C1 segment of cervical spinal cord (tissue), 14 donors: ENCODE measurements at regions not wholly inside any gene's neighbourhood (a gene's known extent, or its start where the extent isn't known, plus 50 kb on each side); places are given as distances from the start of the nearest gene placed in this dataset.
"Not testable (repeated sequence)": the region's sequence is repeated elsewhere in the genome, so short reads cannot be mapped to it uniquely, and the experiment has no call there.

ENCODE experiments used
- DNase-seq, 14 donors: peaks; one replicate each; lab custom pipeline; 2025; lab: John Stamatoyannopoulos, UW

- DNase-seq: no peak
Measured at GRCh38 chr12:43252585-43252984, 299.4 kb downstream of the ADAMTS20 start.

DNA sequence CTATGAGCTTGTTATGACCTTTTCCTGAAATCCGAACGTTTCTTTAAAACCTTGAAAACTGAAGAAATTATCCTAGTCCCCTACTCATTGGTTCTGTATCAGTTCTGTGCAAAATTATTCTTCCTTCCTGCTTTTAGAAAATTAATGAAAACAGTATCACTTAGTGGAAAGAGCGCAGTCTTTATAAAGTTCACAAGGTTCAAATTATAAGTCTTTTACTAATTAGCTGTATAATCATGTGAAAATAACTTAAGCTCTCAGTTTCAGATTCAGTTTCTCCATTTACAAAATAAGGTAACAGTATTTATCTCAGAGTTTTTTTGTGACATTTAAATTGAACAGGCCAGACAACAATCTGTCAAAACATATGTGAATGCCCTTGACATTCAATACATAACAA is 306.1 kb downstream of the ADAMTS20 start:
- DNase-seq: no peak

- no peak for DNase-seq
Measured at GRCh38 chr12:43241986-43242385, 310.0 kb downstream of the ADAMTS20 start.

DNA sequence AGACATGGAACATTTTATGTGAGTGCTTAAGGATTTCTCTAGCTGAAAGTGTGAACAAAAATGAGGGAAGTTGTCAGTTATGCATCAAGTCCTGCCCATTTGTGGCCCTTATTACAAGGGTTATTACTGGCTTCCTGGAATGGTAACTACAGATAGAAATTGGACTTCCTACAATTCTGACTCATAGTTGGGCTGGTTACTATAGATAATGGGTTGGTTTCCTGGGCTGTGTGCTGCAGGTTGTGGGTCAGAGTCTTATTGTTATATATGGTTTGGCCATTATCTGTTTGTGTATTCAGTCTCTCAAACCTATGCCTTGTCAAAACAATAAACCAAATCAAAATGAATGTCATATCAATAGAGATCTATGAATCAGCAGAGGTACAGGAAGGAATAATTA is 313.7 kb downstream of the ADAMTS20 start:
- no peak for DNase-seq

DNA sequence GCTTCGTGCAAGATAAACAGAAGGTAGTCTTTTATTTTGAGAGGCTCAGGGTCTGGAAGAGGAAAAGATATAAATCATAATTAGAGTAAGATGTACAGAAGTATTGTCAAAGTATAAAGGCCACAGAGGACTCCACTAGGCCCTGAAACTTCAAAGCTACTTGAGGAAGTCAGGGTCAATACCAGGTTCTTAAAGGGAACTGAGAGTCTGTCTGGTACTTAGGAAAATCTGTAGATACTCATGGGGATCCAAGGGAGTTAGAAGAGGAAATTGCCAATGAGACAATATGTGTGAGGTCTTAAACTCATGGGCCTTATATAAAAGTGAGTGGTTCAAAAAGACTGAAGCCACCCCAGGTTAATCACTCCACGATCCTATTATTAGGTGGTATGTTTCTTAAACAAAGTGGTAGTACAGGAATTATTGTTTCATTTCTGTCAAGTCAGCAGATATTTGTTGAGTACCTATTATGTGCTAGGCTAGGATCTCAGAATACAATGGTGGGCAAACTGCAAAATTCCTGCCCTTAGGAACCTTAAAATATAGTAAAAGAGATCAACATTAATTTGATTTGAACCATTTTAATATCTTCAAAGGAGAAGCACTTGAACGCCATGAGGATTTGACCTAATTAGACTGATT is 314.6 kb downstream of the ADAMTS20 start:
- DNase-seq: no peak

DNA sequence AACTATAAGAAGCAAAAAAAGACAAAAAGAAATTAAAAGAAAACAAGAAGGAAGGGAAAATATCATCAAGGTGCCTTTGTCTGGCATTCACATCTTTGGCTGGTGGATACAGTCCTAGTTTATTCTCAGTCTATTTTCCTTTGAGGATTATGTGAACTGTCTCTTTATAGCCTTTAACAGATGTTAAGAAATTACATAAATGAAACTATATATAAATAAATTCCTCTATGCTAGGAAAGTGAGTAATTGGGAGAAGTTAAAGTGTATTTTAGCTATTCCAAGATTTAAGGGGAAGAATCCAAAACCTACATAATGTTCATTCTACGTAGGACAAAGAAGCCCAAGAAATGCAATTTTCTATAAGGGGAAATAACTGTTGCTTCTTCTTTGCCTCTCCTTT is 316.3 kb downstream of the ADAMTS20 start:
- DNase-seq: no peak

- DNase-seq: no peak
Measured at GRCh38 chr12:43233861-43234260, 318.1 kb downstream of the ADAMTS20 start.

- no peak for DNase-seq
Measured at GRCh38 chr12:43226151-43226550, 325.9 kb downstream of the ADAMTS20 start.

DNA sequence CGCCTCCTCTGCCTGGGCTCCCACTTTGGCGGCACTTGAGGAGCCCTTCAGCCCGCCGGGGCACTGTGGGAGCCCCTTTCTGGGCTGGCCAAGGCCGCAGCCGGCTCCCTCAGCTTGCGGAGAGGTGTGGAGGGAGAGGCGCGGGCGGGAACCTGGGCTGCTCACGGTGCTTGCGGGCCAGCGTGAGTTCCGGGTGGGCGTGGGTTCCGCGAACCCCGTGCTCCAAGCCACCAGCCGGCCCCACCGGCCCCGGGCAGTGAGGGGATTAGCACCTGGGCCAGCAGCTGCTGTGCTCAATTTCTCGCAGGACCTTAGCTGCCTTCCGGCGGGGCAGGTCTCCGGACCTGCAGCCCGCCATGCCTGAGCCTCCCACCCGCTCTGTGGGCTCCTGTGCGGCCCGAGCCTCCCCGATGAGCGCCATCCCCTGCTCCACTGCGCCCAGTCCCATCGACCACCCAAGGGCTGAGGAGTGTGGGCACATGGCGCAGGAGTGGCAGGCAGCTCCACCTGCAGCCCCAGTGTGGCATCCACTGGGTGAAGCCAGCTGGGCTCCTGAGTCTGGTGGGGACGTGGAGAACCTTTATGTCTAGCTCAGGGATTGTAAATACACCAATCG is 327.7 kb downstream of the ADAMTS20 start:
- not testable (repeated sequence) for DNase-seq

GRCh38 chr12:43222796-43223195 is 329.2 kb downstream of the ADAMTS20 start:
- DNase-seq: no peak

- no peak for DNase-seq
Measured at GRCh38 chr12:43221216-43221615, 330.8 kb downstream of the ADAMTS20 start.

DNA sequence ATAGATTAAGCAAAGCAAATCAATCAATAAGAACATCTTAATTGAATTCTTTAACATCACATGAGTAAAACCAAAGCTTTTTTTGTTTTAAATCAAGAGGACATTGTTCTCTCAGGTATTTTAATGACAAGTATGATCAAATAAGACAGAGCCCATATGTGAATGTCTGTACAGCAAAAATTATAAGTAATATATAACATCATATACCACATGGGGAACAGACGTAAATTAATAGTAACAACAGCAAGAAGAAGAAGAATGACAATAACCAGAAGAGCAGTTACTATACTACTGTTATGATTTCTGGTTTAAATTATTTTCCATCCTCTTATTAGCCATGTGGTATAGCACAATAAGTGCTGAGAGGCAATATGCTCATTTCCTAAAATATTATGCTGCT is 335.5 kb downstream of the ADAMTS20 start:
- no peak for DNase-seq

- no peak for DNase-seq
Measured at GRCh38 chr12:43214166-43214565, 337.8 kb downstream of the ADAMTS20 start.

DNA sequence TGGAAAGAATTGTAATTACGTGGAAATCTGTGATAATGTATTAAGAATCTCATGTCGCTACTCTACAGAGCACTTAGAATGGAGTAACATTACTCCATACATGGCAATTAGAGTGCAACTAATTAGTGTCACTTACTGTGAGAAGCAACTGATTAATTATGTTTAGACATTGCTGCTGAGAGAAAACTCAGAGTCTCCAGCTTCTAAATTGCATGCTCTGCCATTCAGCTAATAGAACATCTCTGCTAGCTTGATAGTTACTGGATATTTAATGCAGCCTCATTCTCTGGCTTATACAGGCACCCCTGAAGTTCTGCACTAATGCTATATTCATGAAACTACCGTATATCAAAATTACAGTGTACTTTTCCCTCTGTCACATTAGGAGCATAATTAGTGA is 338.4 kb downstream of the ADAMTS20 start:
- DNase-seq: no peak

GRCh38 chr12:43210485-43211192 is 341.4 kb downstream of the ADAMTS20 start:
- DNase-seq: no peak

DNA sequence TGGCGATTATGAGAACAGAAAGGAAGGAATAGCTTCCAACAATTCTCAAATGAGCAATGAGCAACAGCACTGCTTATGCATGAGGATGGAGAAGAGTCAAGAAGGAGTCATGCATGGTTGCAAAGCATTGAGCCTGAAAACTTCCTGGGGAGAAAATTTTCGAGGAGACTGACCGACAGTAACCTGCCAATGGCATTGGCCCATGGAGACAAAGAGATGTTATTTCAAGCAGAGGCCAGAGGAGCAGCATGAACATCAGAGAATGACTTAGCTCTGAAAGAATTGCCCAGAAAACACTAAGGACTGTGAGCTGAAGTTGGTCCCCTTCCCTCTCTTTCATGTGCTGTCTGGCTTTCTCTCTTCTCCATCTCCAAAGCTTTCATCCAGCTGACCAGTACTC is 343.4 kb downstream of the ADAMTS20 start:
- no peak for DNase-seq

DNA sequence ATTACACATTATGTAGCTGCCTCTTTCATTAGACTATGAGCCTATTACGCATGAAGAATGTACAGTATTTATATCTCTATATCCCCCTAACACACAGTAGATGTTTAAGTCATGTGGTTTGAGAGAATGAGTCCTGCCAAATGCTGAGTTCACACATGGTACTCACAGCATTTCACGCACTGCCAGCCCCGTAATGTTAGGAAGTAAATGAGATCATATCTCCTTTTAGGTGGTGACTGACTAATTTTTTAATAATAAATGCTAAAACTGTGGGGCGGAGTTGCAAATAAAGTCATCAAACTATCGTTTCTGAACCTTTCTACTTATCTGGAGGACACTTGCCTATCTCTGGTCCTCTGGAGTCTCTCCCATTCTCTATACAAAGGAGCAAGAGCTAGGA is 343.8 kb downstream of the ADAMTS20 start:
- no peak for DNase-seq

GRCh38 chr12:43206396-43206795 is 345.6 kb downstream of the ADAMTS20 start:
- DNase-seq: no peak

DNA sequence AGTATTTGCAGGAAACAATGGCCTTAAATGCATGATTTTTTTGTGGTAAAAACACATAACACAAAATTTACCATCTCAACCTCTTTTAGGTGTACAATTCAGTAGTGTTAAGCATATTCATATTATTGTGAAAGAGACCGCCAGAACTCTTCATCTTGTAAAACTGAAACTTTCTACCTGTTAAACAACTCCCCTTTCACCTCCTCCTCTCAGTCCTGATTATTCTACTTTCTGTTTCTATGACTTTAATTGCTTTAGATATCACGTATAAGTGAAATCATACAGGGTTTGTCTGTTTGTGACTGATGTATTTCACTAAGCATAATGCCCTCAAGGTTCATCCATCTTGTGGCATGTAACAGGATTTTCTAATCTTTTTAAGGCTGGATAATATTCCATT is 353.4 kb downstream of the ADAMTS20 start:
- no peak for DNase-seq

DNA sequence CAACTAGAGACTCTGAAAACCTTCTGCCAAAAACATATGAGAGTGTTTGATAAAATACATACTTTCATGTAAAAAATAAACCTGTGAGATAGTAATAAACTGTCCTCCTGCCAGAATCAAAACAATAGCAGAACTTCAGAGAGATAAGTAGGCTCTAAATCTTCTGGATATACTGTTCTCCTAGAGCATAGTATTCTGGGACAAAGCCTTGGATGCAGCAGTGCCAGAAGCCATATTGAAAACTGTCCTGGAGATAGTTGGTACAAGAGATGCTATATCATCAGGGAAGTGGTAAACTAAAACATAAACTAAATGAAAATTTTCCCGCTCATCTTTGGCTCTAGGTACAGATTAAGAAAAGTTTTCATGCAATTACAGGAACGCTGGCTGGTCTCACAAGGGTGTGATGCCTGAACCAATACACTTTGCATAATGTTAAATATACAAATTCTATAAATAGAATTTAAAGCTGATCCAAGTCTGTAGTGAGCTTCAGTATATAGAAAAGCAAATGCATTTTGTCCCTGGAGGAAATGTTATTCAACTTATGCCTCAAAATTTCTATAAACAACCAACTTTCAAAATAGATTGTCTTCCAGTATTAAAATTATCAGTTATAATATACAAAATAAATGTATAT is 355.6 kb downstream of the ADAMTS20 start:
- DNase-seq: no peak

GRCh38 chr12:43193096-43193495 is 358.9 kb downstream of the ADAMTS20 start:
- not testable (repeated sequence) for DNase-seq

GRCh38 chr12:43192442-43192841 is 359.6 kb downstream of the ADAMTS20 start:
- not testable (repeated sequence) for DNase-seq

- DNase-seq: no peak
Measured at GRCh38 chr12:43180242-43180641, 371.8 kb downstream of the ADAMTS20 start.
